ENCODE measurements at regions not wholly inside any gene's neighbourhood (a gene's known extent, or its start where the extent isn't known, plus 50 kb on each side); places are given as distances from the start of the nearest gene placed in this dataset.

DNA sequence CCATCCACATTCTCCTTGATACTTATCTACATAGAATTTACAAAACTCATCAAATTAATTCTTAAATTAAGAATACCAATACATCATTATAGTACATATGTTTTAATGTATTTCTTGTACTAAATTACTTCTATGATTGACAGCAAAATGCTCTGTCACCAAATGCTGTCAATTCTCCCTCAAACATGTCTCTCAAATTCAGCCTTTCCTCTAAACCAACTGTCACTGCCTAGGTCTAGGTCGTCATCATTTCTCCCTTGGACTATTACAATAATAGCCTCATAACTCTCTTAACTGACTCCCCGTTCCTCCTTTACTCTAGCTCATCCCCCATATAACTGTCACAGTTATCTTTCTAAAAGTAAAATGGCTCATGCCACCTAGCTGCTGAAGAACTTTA, 279.7 kb upstream of the FSTL5 start:
- CTCF ChIA-PET (ENCODE audit: partially characterized antibody), result no interaction called here
- H2BK15ac ChIP-seq (ENCODE audit: low read length), result no peak overlapping the region
- TF ChIP-seq YY1 (IDR thresholded peaks at IDR 0.05; ENCODE audit: low read depth, low read length) (no peak), BACH1 (IDR thresholded peaks at IDR 0.05; ENCODE audit: low read length) (no peak)
- TF ChIP-seq, protein P1, sequence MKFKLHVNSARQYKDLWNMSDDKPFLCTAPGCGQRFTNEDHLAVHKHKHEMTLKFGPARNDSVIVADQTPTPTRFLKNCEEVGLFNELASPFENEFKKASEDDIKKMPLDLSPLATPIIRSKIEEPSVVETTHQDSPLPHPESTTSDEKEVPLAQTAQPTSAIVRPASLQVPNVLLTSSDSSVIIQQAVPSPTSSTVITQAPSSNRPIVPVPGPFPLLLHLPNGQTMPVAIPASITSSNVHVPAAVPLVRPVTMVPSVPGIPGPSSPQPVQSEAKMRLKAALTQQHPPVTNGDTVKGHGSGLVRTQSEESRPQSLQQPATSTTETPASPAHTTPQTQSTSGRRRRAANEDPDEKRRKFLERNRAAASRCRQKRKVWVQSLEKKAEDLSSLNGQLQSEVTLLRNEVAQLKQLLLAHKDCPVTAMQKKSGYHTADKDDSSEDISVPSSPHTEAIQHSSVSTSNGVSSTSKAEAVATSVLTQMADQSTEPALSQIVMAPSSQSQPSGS (IDR thresholded peaks at IDR 0.05; ENCODE audit: low read length), result no peak

More for the DNA sequence above, 279.7 kb upstream of the FSTL5 start:
- H2BK120ac ChIP-seq (replicated peaks; ENCODE audit: low read depth, low read length), result no peak overlapping the region
- H3K18ac ChIP-seq (ENCODE audit: extremely low read depth, low read length), result no peak overlapping the region
- H3K23ac ChIP-seq (ENCODE audit: insufficient read length), result no peak overlapping the region
- no peaks in the 10 kb centered on the region for H3K9me3 ChIP-seq (ENCODE audit: insufficient read depth in 2 of 2, low read depth in 1 of 2, low read length in 1 of 2)
- no peaks in the 10 kb centered on the region for H3K79me2 ChIP-seq (ENCODE audit: control insufficient read depth in 1 of 2, insufficient read depth in 2 of 2, low read length in 2 of 2)
- no peak overlapping the region for H3K4me2 ChIP-seq (ENCODE audit: insufficient read depth in 1 of 2, low read depth in 2 of 2, low read length in 2 of 2)
- no peak overlapping the region for H2BK5ac ChIP-seq (ENCODE audit: low read depth, low read length)
- H2AK5ac ChIP-seq (ENCODE audit: low read depth, low read length), result no peak overlapping the region
- H3K36me3 ChIP-seq (ENCODE audit: control insufficient read depth in 2 of 4, insufficient read depth in 4 of 4, low read length in 3 of 4), result no peaks in the 10 kb centered on the region
- H3K79me1 ChIP-seq (ENCODE audit: low read depth, low read length), result no peaks in the 10 kb centered on the region
- no peak overlapping the region for H3K9ac ChIP-seq (replicated peaks in 1 of 4; ENCODE audit: extremely low read depth in 1 of 4, low read depth in 3 of 4, low read length in 3 of 4)
- H3K4ac ChIP-seq (replicated peaks; ENCODE audit: insufficient read length, low read depth, low read length), result no peak overlapping the region
- no peak overlapping the region for H3K14ac ChIP-seq (ENCODE audit: insufficient read length)
- H3K56ac ChIP-seq (replicated peaks; ENCODE audit: insufficient read length, low read depth, low read length), result no peak overlapping the region
- no peaks in the 10 kb centered on the region for H3K23me2 ChIP-seq (ENCODE audit: low read depth, low read length)
- H4K8ac ChIP-seq (ENCODE audit: extremely low read depth, insufficient read depth, low read length), result no peak overlapping the region
- no peak overlapping the region for H2BK20ac ChIP-seq (ENCODE audit: low read length)
- H2BK12ac ChIP-seq (ENCODE audit: low read depth, low read length), result no peak overlapping the region
- POLR2A ChIA-PET (ENCODE audit: partially characterized antibody), result no interaction called here
- no peak overlapping the region for H2AFZ ChIP-seq (ENCODE audit: low read length)
- H4K5ac ChIP-seq (ENCODE audit: insufficient read length, low read depth, low read length), result no peak overlapping the region
- H4K91ac ChIP-seq (replicated peaks; ENCODE audit: insufficient read length, low read length), result no peak overlapping the region
- H4K20me1 ChIP-seq (replicated peaks in 1 of 2; ENCODE audit: control insufficient read depth in 1 of 2, insufficient read depth in 2 of 2, low read length in 2 of 2), result no peaks in the 10 kb centered on the region
- no peaks in the 10 kb centered on the region for H3K4me1 ChIP-seq (replicated peaks in 1 of 4; ENCODE audit: control insufficient read depth in 3 of 4, insufficient read depth in 4 of 4, low read length in 3 of 4)
- H3K27me3 ChIP-seq (replicated peaks in 1 of 4; ENCODE audit: control insufficient read depth in 3 of 4, extremely low read depth in 1 of 4, insufficient read depth in 3 of 4, low read length in 3 of 4), result no peaks in the 10 kb centered on the region
- H3K27ac ChIP-seq (ENCODE audit: low read depth, low read length), result no peak overlapping the region
- DNase-seq (ENCODE audit: low read depth in 1 of 2, low spot score in 2 of 2), result no peak
- WGBS, 2 experiments (ENCODE audit: extremely low coverage in 1 of 2, insufficient coverage in 1 of 2, insufficient read length in 1 of 2, insufficient replicate concordance in 2 of 2, low coverage in 1 of 2, low lambda C conversion rate in 2 of 2, missing lambda C conversion rate in 1 of 2), result 80% methylated on average over 2 of the region's 2 CpGs; no CpG with 5 or more reads in 1 of the 2 experiments
- no peak for FAIRE-seq
- H3K4me3 ChIP-seq (ENCODE audit: extremely low read depth in 1 of 4, insufficient read depth in 2 of 4, low read depth in 3 of 4, low read length in 4 of 4), result no peak overlapping the region

Measured in H1 (cell line).